ENCODE measurements at regions not wholly inside any gene's neighbourhood (a gene's known extent, or its start where the extent isn't known, plus 50 kb on each side); places are given as distances from the start of the nearest gene placed in this dataset.

- H3K27ac ChIP-seq (replicated peaks) = no peak overlapping the region
- DNase-seq (ENCODE audit: low read depth in 1 of 2, low spot score in 1 of 2) = no peak
- TF ChIP-seq SPI1 (IDR thresholded peaks at IDR 0.05; ENCODE audit: borderline replicate concordance, low read depth) (no peak), POLR2AphosphoS5 (IDR thresholded peaks at IDR 0.05; ENCODE audit: low read depth) (no peak), REST (IDR thresholded peaks at IDR 0.05; ENCODE audit: insufficient replicate concordance, low read depth) (no peak), GABPA (IDR thresholded peaks at IDR 0.05; ENCODE audit: low read depth) (no peak)
- TF ChIP-seq, protein P1, sequence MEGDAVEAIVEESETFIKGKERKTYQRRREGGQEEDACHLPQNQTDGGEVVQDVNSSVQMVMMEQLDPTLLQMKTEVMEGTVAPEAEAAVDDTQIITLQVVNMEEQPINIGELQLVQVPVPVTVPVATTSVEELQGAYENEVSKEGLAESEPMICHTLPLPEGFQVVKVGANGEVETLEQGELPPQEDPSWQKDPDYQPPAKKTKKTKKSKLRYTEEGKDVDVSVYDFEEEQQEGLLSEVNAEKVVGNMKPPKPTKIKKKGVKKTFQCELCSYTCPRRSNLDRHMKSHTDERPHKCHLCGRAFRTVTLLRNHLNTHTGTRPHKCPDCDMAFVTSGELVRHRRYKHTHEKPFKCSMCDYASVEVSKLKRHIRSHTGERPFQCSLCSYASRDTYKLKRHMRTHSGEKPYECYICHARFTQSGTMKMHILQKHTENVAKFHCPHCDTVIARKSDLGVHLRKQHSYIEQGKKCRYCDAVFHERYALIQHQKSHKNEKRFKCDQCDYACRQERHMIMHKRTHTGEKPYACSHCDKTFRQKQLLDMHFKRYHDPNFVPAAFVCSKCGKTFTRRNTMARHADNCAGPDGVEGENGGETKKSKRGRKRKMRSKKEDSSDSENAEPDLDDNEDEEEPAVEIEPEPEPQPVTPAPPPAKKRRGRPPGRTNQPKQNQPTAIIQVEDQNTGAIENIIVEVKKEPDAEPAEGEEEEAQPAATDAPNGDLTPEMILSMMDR (IDR thresholded peaks at IDR 0.05; ENCODE audit: insufficient read depth, low read length) = no peak
- no peak overlapping the region for H3K4me3 ChIP-seq (replicated peaks; ENCODE audit: insufficient read depth, low read length)
- no peaks in the 10 kb centered on the region for H3K27me3 ChIP-seq (ENCODE audit: insufficient read depth, poor library complexity, severe bottlenecking)
Measured at GRCh38 chr19:28966737-28967399, 246.1 kb downstream of the UQCRFS1 start.

DNA sequence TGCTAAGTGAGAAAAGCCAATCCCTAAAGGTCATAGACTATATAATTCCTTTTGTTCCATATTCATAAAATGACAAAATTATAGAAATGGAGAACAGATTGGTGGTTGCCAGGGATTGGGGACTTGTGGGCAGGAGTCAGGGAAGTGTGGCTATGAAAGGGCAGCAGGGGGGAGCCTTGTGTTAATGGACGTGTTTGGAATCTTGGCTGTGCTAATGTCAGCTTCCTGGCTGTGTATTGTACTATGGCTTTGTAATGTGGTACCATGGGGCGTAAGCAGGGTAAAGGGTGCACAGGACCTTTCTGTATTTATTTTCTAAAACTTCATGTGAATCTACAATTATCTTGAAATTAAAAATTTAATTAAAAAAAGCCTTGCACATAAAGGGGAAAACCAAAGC lies 248.5 kb downstream of the UQCRFS1 start:
- no peak for DNase-seq (ENCODE audit: low read depth in 1 of 2, low spot score in 1 of 2)
- Histone ChIP-seq H3K27ac (replicated peaks) (no peak overlapping the region), H3K27me3 (ENCODE audit: insufficient read depth, poor library complexity, severe bottlenecking) (no peaks in the 10 kb centered on the region), H3K4me3 (replicated peaks; ENCODE audit: insufficient read depth, low read length) (no peak overlapping the region)
- TF ChIP-seq, protein P1 (IDR thresholded peaks at IDR 0.05; ENCODE audit: insufficient read depth, low read length) = no peak
- TF ChIP-seq GABPA (IDR thresholded peaks at IDR 0.05; ENCODE audit: low read depth) (no peak), POLR2AphosphoS5 (IDR thresholded peaks at IDR 0.05; ENCODE audit: low read depth) (no peak), REST (IDR thresholded peaks at IDR 0.05; ENCODE audit: insufficient replicate concordance, low read depth) (no peak), SPI1 (IDR thresholded peaks at IDR 0.05; ENCODE audit: borderline replicate concordance, low read depth) (no peak)

GRCh38 chr19:28963486-28964250 lies 249.3 kb downstream of the UQCRFS1 start:
- Histone ChIP-seq H3K4me3 (replicated peaks; ENCODE audit: insufficient read depth, low read length) (no peak overlapping the region), H3K27me3 (ENCODE audit: insufficient read depth, poor library complexity, severe bottlenecking) (no peaks in the 10 kb centered on the region), H3K27ac (replicated peaks) (no peak overlapping the region)
- no peak for TF ChIP-seq POLR2AphosphoS5 (IDR thresholded peaks at IDR 0.05; ENCODE audit: low read depth)
- TF ChIP-seq GABPA (IDR thresholded peaks at IDR 0.05; ENCODE audit: low read depth) = no peak
- TF ChIP-seq, protein P1 (IDR thresholded peaks at IDR 0.05; ENCODE audit: insufficient read depth, low read length) = no peak
- TF ChIP-seq REST (IDR thresholded peaks at IDR 0.05; ENCODE audit: insufficient replicate concordance, low read depth) = no peak
- no peak for TF ChIP-seq SPI1 (IDR thresholded peaks at IDR 0.05; ENCODE audit: borderline replicate concordance, low read depth)
- no peak for DNase-seq (ENCODE audit: low read depth in 1 of 2, low spot score in 1 of 2)
